Tibial nerve (tissue), 4 donors: ENCODE measurements at regions not wholly inside any gene's neighbourhood (a gene's known extent, or its start where the extent isn't known, plus 50 kb on each side); places are given as distances from the start of the nearest gene placed in this dataset.

Experiments used
- CTCF ChIP-seq, 5 experiments: fragments of 200-600 bp in 3 of 5; fragments of 450-650 bp in 2 of 5; sonication (generic) in 3 of 5; IDR thresholded peaks; one replicate each; pipeline ENCODE4 v1.5.1; 2016 to 2019; ENCODE audit warnings: antibody characterized with exemption in 5 of 5, mild to moderate bottlenecking in 3 of 5, moderate library complexity in 2 of 5
- EP300 ChIP-seq, 2 donors: sonication (generic); formaldehyde crosslinking; IDR thresholded peaks; one replicate each; pipeline ENCODE4 v1.6.1; 2017; ENCODE audit warnings: antibody characterized with exemption in 2 of 2, mild to moderate bottlenecking in 1 of 2
- POLR2A ChIP-seq, 2 donors: fragments of 450-650 bp; IDR thresholded peaks; one replicate each; pipeline ENCODE4 v1.6.1; 2017; ENCODE audit warnings: antibody characterized with exemption in 2 of 2, mild to moderate bottlenecking in 2 of 2, moderate library complexity in 2 of 2

- TF ChIP-seq CTCF (IDR thresholded peaks at IDR 0.05) (no peak), POLR2A (IDR thresholded peaks at IDR 0.05) (no peak), EP300 (IDR thresholded peaks at IDR 0.05) (no peak)
Observed at GRCh38 chrY:21034151-21035061, 278.5 kb downstream of the RPS4Y2 start.
